Ecto neural progenitor cell (in vitro differentiated cells): ENCODE measurements at regions not wholly inside any gene's neighbourhood (a gene's known extent, or its start where the extent isn't known, plus 50 kb on each side); places are given as distances from the start of the nearest gene placed in this dataset.
A peak's percentile ranks its signal among the peaks of the same experiment; 100 is the strongest.
"Not testable (repeated sequence)": the region's sequence is repeated elsewhere in the genome, so short reads cannot be mapped to it uniquely, and the experiment has no call there.

Experiments used
- DNase-seq: peaks from one replicate; pipeline ENCODE4 v3.0.0-alpha.2; 2018; ENCODE audit warnings: low spot score

- DNase-seq, result not testable (repeated sequence)
These were observed 367.5 kb upstream of the SFSWAP start for GRCh38 chr12:131343436-131343835.

GRCh38 chr12:131344715-131345520 lies 366.0 kb upstream of the SFSWAP start:
- DNase-seq, result not testable (repeated sequence)

GRCh38 chr12:131345521-131346436 lies 365.1 kb upstream of the SFSWAP start:
- DNase-seq, result peak; percentile 67

- peak; percentile 71 for DNase-seq
These were observed 364.1 kb upstream of the SFSWAP start for GRCh38 chr12:131346555-131347344.

- peak; percentile 46 for DNase-seq
These were observed 363.6 kb upstream of the SFSWAP start for GRCh38 chr12:131347345-131347714.

- no peak for DNase-seq
These were observed 363.2 kb upstream of the SFSWAP start for GRCh38 chr12:131347732-131348131.

- peak; percentile 42 for DNase-seq
These were observed 362.7 kb upstream of the SFSWAP start for GRCh38 chr12:131348231-131348630.

- DNase-seq, result no peak
These were observed 362.2 kb upstream of the SFSWAP start for GRCh38 chr12:131348646-131349045.

GRCh38 chr12:131349397-131350127 lies 361.3 kb upstream of the SFSWAP start:
- DNase-seq, result peak; percentile 41

- DNase-seq, result no peak
These were observed 360.0 kb upstream of the SFSWAP start for GRCh38 chr12:131350943-131351318.

GRCh38 chr12:131351319-131352028 lies 359.4 kb upstream of the SFSWAP start:
- DNase-seq, result no peak

GRCh38 chr12:131352296-131352900 lies 358.5 kb upstream of the SFSWAP start:
- peak; percentile 33 for DNase-seq

GRCh38 chr12:131353376-131353775 lies 357.5 kb upstream of the SFSWAP start:
- DNase-seq, result no peak

GRCh38 chr12:131353826-131354225 lies 357.1 kb upstream of the SFSWAP start:
- no peak for DNase-seq

- DNase-seq, result no peak
These were observed 355.3 kb upstream of the SFSWAP start for GRCh38 chr12:131355361-131356245.

- no peak for DNase-seq
These were observed 354.3 kb upstream of the SFSWAP start for GRCh38 chr12:131356485-131357184.

- no peak for DNase-seq
These were observed 353.6 kb upstream of the SFSWAP start for GRCh38 chr12:131357185-131357747.

- DNase-seq, result no peak
These were observed 353.0 kb upstream of the SFSWAP start for GRCh38 chr12:131357920-131358319.
